ENCODE measurements at regions not wholly inside any gene's neighbourhood (a gene's known extent, or its start where the extent isn't known, plus 50 kb on each side); places are given as distances from the start of the nearest gene placed in this dataset.
"Not testable (repeated sequence)": the region's sequence is repeated elsewhere in the genome, so short reads cannot be mapped to it uniquely, and the experiment has no call there.

- no peaks in the 10 kb centered on the region for H3K4me1 ChIP-seq
- TF ChIP-seq POLR2AphosphoS5 (IDR thresholded peaks at IDR 0.05) (no peak), CTCF (IDR thresholded peaks at IDR 0.05) (no peak), EP300 (IDR thresholded peaks at IDR 0.05; ENCODE audit: low read depth) (no peak), POLR2A (IDR thresholded peaks at IDR 0.05) (no peak)
- no peaks in the 10 kb centered on the region for H3K9me3 ChIP-seq
- no peak for DNase-seq
- no peaks in the 10 kb centered on the region for H3K27me3 ChIP-seq
- no peak overlapping the region for H3K27ac ChIP-seq
- no peaks in the 10 kb centered on the region for H3K36me3 ChIP-seq
- intact Hi-C loops (cut with DNase I; ENCODE audit: low total_unique reads) = no loop called here
- H3K4me3 ChIP-seq = no peak overlapping the region
- 79% methylated on average over 1 of the region's 1 CpG; no CpG with 5 or more reads in 1 of the 2 donors for WGBS, 2 donors (ENCODE audit: low coverage in 1 of 2)
- in situ Hi-C loops (cut with MboI; ENCODE audit: low pct_ligation_motif_present in 1 of 4, low pct_unique_long_range_greater_than_20kb in 1 of 4, low sequenced_read_pairs in 3 of 4) = no loop called here
These were observed 1026.9 kb upstream of the FOXG1 start for GRCh38 chr14:27739657-27740156.

- Histone ChIP-seq H3K27me3 (no peaks in the 10 kb centered on the region), H3K36me3 (no peaks in the 10 kb centered on the region), H3K4me3 (no peak overlapping the region), H3K27ac (no peak overlapping the region), H3K4me1 (no peaks in the 10 kb centered on the region), H3K9me3 (no peaks in the 10 kb centered on the region)
- DNase-seq = no peak
- TF ChIP-seq POLR2AphosphoS5 (IDR thresholded peaks at IDR 0.05) (no peak), EP300 (IDR thresholded peaks at IDR 0.05; ENCODE audit: low read depth) (no peak), POLR2A (IDR thresholded peaks at IDR 0.05) (no peak), CTCF (IDR thresholded peaks at IDR 0.05) (no peak)
- intact Hi-C loops (cut with DNase I; ENCODE audit: low total_unique reads) (no loop called here), in situ Hi-C loops (cut with MboI; ENCODE audit: low pct_ligation_motif_present in 1 of 4, low pct_unique_long_range_greater_than_20kb in 1 of 4, low sequenced_read_pairs in 3 of 4) (no loop called here)
- WGBS, 2 donors (ENCODE audit: low coverage in 1 of 2) = 75 to 80% methylated on average over 4 of the region's 4 CpGs
These were observed 1016.5 kb upstream of the FOXG1 start for GRCh38 chr14:27750114-27750513.

- H3K27ac ChIP-seq; intact Hi-C loops (cut with DNase I; ENCODE audit: low total_unique reads); H3K4me3 ChIP-seq; H3K36me3 ChIP-seq; in situ Hi-C loops (cut with MboI; ENCODE audit: low pct_ligation_motif_present in 1 of 4, low pct_unique_long_range_greater_than_20kb in 1 of 4, low sequenced_read_pairs in 3 of 4); H3K9me3 ChIP-seq; H3K4me1 ChIP-seq; H3K27me3 ChIP-seq; DNase-seq: not testable (repeated sequence)
- WGBS, 2 donors (ENCODE audit: low coverage in 1 of 2) = 80 to 92% methylated on average over 4 of the region's 4 CpGs
These were observed 1008.9 kb upstream of the FOXG1 start for GRCh38 chr14:27757642-27758041.

GRCh38 chr14:27760367-27760766, 1006.2 kb upstream of the FOXG1 start:
- DNase-seq; intact Hi-C loops (cut with DNase I; ENCODE audit: low total_unique reads): not testable (repeated sequence)
- 54 to 68% methylated on average over 2 to 4 of the region's 4 CpGs for WGBS, 2 donors (ENCODE audit: low coverage in 1 of 2)

GRCh38 chr14:27799066-27800028, 967.2 kb upstream of the FOXG1 start:
- H3K36me3 ChIP-seq; in situ Hi-C loops (cut with MboI; ENCODE audit: low pct_ligation_motif_present in 1 of 4, low pct_unique_long_range_greater_than_20kb in 1 of 4, low sequenced_read_pairs in 3 of 4); DNase-seq; H3K4me1 ChIP-seq; H3K9me3 ChIP-seq; H3K4me3 ChIP-seq; H3K27me3 ChIP-seq; intact Hi-C loops (cut with DNase I; ENCODE audit: low total_unique reads); H3K27ac ChIP-seq: not testable (repeated sequence)
- WGBS, 2 donors (ENCODE audit: low coverage in 1 of 2) = 78 to 81% methylated on average over 5 to 6 of the region's 6 CpGs

More at GRCh38 chr14:27760367-27760766, 1006.2 kb upstream of the FOXG1 start:
- H3K27ac ChIP-seq; H3K4me3 ChIP-seq; H3K27me3 ChIP-seq; H3K36me3 ChIP-seq; H3K9me3 ChIP-seq; in situ Hi-C loops (cut with MboI; ENCODE audit: low pct_ligation_motif_present in 1 of 4, low pct_unique_long_range_greater_than_20kb in 1 of 4, low sequenced_read_pairs in 3 of 4); H3K4me1 ChIP-seq: not testable (repeated sequence)

GRCh38 chr14:27817746-27818430, 948.7 kb upstream of the FOXG1 start:
- intact Hi-C loops (cut with DNase I; ENCODE audit: low total_unique reads); H3K4me3 ChIP-seq; in situ Hi-C loops (cut with MboI; ENCODE audit: low pct_ligation_motif_present in 1 of 4, low pct_unique_long_range_greater_than_20kb in 1 of 4, low sequenced_read_pairs in 3 of 4); H3K36me3 ChIP-seq; H3K9me3 ChIP-seq; DNase-seq; H3K4me1 ChIP-seq; H3K27ac ChIP-seq; H3K27me3 ChIP-seq: not testable (repeated sequence)
- 68 to 77% methylated on average over 3 to 4 of the region's 4 CpGs for WGBS, 2 donors (ENCODE audit: low coverage in 1 of 2)

GRCh38 chr14:27826149-27826548, 940.4 kb upstream of the FOXG1 start:
- H3K4me1 ChIP-seq; H3K27ac ChIP-seq; H3K9me3 ChIP-seq; H3K36me3 ChIP-seq; in situ Hi-C loops (cut with MboI; ENCODE audit: low pct_ligation_motif_present in 1 of 4, low pct_unique_long_range_greater_than_20kb in 1 of 4, low sequenced_read_pairs in 3 of 4); intact Hi-C loops (cut with DNase I; ENCODE audit: low total_unique reads); H3K4me3 ChIP-seq; H3K27me3 ChIP-seq: not testable (repeated sequence)
- 57 to 64% methylated on average over 3 to 4 of the region's 4 CpGs for WGBS, 2 donors (ENCODE audit: low coverage in 1 of 2)
- DNase-seq = peak; percentile 7

- intact Hi-C loops (cut with DNase I; ENCODE audit: low total_unique reads); H3K27ac ChIP-seq; H3K9me3 ChIP-seq; H3K4me1 ChIP-seq; in situ Hi-C loops (cut with MboI; ENCODE audit: low pct_ligation_motif_present in 1 of 4, low pct_unique_long_range_greater_than_20kb in 1 of 4, low sequenced_read_pairs in 3 of 4); DNase-seq; H3K36me3 ChIP-seq; H3K4me3 ChIP-seq; H3K27me3 ChIP-seq: not testable (repeated sequence)
- 89% methylated on average over 3 of the region's 3 CpGs for WGBS, 2 donors (ENCODE audit: low coverage in 1 of 2)
These were observed 934.6 kb upstream of the FOXG1 start for GRCh38 chr14:27831978-27832377.
